H1 (cell line): ENCODE measurements at regions not wholly inside any gene's neighbourhood (a gene's known extent, or its start where the extent isn't known, plus 50 kb on each side); places are given as distances from the start of the nearest gene placed in this dataset.

Source experiments
- CTCF ChIA-PET: fragments of 300-600 bp; sonication (Branson Sonifier 250); formaldehyde crosslinking; loops from one replicate; lab custom pipeline; 2021; ENCODE audit not compliant: partially characterized antibody; lab: Charles Lee
- POLR2A ChIA-PET: fragments of 300-600 bp; sonication (Branson Sonifier 250); formaldehyde crosslinking; loops from one replicate; lab custom pipeline; 2021; ENCODE audit warnings: inconsistent platforms; ENCODE audit not compliant: partially characterized antibody; lab: Charles Lee
- DNase-seq, 2 experiments: peaks; one replicate each; pipeline versions ENCODE4 v3.0.0 to v3.0.0-alpha.2; 2010 to 2022; ENCODE audit warnings: low spot score in 2 of 2, low read depth in 1 of 2, mixed read lengths in 1 of 2
- FAIRE-seq: peaks from 2 replicates; lab custom pipeline; 2011; peaks lifted over from hg19 to GRCh38; lab: Jason Lieb, UNC
- H2AFZ ChIP-seq: 2 replicates; pipeline ENCODE4 v1.8.1; 2012; ENCODE audit warnings: low read length, inconsistent platforms
- H2AK5ac ChIP-seq: 2 replicates; pipeline ENCODE4 v1.6.1; 2013; ENCODE audit warnings: low read depth, low read length
- H2BK120ac ChIP-seq: replicated peaks from 2 replicates; pipeline ENCODE3; 2013; ENCODE audit warnings: low read depth, low read length, inconsistent platforms
- H2BK12ac ChIP-seq: 2 replicates; pipeline ENCODE4 v1.6.1; 2013; ENCODE audit warnings: low read depth, low read length
- H2BK15ac ChIP-seq: 2 replicates; pipeline ENCODE4 v1.6.1; 2013; ENCODE audit warnings: low read length
- H2BK20ac ChIP-seq: 2 replicates; pipeline ENCODE4 v1.6.1; 2013; ENCODE audit warnings: low read length
- H2BK5ac ChIP-seq: 2 replicates; pipeline ENCODE4 v1.6.1; 2013; ENCODE audit warnings: low read depth, low read length
- H3K14ac ChIP-seq: 2 replicates; pipeline ENCODE4 v1.6.1; 2013; ENCODE audit warnings: inconsistent platforms; ENCODE audit not compliant: insufficient read length
- H3K18ac ChIP-seq: 2 replicates; pipeline ENCODE4 v1.6.1; 2013; ENCODE audit warnings: low read length; ENCODE audit errors: extremely low read depth
- H3K23ac ChIP-seq: 2 replicates; pipeline ENCODE4 v1.6.1; 2013; ENCODE audit warnings: inconsistent platforms; ENCODE audit not compliant: insufficient read length
- H3K23me2 ChIP-seq: 2 replicates; pipeline ENCODE4 v1.6.1; 2013; ENCODE audit warnings: low read depth, low read length
- H3K27ac ChIP-seq: 2 replicates; pipeline ENCODE4 v1.6.1; 2011; ENCODE audit warnings: low read depth, low read length, inconsistent platforms
- H3K27me3 ChIP-seq, 4 experiments: replicated peaks in 1 of 4; 1 replicate in 1 of 4; 2 replicates in 3 of 4; pipeline versions ENCODE4 v1.6.1 to v1.8.1; 2011 to 2013; ENCODE audit warnings: low read length in 3 of 4, mild to moderate bottlenecking in 3 of 4, inconsistent platforms in 2 of 4, mixed read lengths in 2 of 4, moderate library complexity in 1 of 4; ENCODE audit not compliant: control insufficient read depth in 3 of 4, insufficient read depth in 3 of 4; ENCODE audit errors: extremely low read depth in 1 of 4
- H3K36me3 ChIP-seq, 4 experiments: 2 replicates each; pipeline versions ENCODE4 v1.6.1 to v1.8.1; 2011 to 2013; ENCODE audit warnings: mild to moderate bottlenecking in 4 of 4, low read length in 3 of 4, moderate library complexity in 2 of 4, control low read depth in 1 of 4, inconsistent platforms in 1 of 4; ENCODE audit not compliant: insufficient read depth in 4 of 4, control insufficient read depth in 2 of 4
- H3K4ac ChIP-seq: replicated peaks from 2 replicates; pipeline ENCODE3; 2013; ENCODE audit warnings: low read length, low read depth, mixed read lengths, inconsistent platforms; ENCODE audit not compliant: insufficient read length
- H3K4me1 ChIP-seq, 4 experiments: replicated peaks in 1 of 4; 1 replicate in 1 of 4; 2 replicates in 3 of 4; pipeline versions ENCODE4 v1.6.1 to v1.8.1; 2011 to 2013; ENCODE audit warnings: low read length in 3 of 4, inconsistent platforms in 2 of 4, mixed read lengths in 1 of 4; ENCODE audit not compliant: insufficient read depth in 4 of 4, control insufficient read depth in 3 of 4
- H3K4me2 ChIP-seq, 2 experiments: 2 replicates each; pipeline versions ENCODE4 v1.6.1 to v1.8.1; 2011 to 2013; ENCODE audit warnings: low read depth in 2 of 2, low read length in 2 of 2, control low read depth in 1 of 2, inconsistent platforms in 1 of 2, mild to moderate bottlenecking in 1 of 2; ENCODE audit not compliant: insufficient read depth in 1 of 2
- H3K4me3 ChIP-seq, 4 experiments: fragments of 200-600, 300-600 bp in 1 of 4; sonication (generic), shearing (Covaris generic), sonication (Bioruptor Twin) in 1 of 4; 2 replicates each; pipeline versions ENCODE4 v1.5.1 to v1.8.1; 2011 to 2016; ENCODE audit warnings: low read length in 4 of 4, low read depth in 3 of 4, control low read depth in 2 of 4, inconsistent platforms in 2 of 4, mild to moderate bottlenecking in 2 of 4, mixed read lengths in 1 of 4, moderate library complexity in 1 of 4; ENCODE audit not compliant: insufficient read depth in 2 of 4; ENCODE audit errors: extremely low read depth in 1 of 4
- H3K56ac ChIP-seq: replicated peaks from 2 replicates; pipeline ENCODE3; 2013; ENCODE audit warnings: low read depth, mild to moderate bottlenecking, mixed read lengths, low read length, inconsistent platforms; ENCODE audit not compliant: insufficient read length
- H3K79me1 ChIP-seq: 2 replicates; pipeline ENCODE4 v1.6.1; 2013; ENCODE audit warnings: low read depth, low read length, control low read depth
- H3K79me2 ChIP-seq, 2 experiments: 2 replicates each; pipeline versions ENCODE4 v1.6.1 to v1.8.1; 2012 to 2013; ENCODE audit warnings: low read length in 2 of 2, mild to moderate bottlenecking in 2 of 2, inconsistent platforms in 1 of 2; ENCODE audit not compliant: insufficient read depth in 2 of 2, control insufficient read depth in 1 of 2
- H3K9ac ChIP-seq, 4 experiments: replicated peaks in 1 of 4; 1 replicate in 1 of 4; 2 replicates in 3 of 4; pipeline versions ENCODE4 v1.6.1 to v1.8.1; 2011 to 2013; ENCODE audit warnings: low read depth in 3 of 4, low read length in 3 of 4, control low read depth in 2 of 4, mild to moderate bottlenecking in 2 of 4, moderate library complexity in 2 of 4, inconsistent platforms in 1 of 4; ENCODE audit errors: extremely low read depth in 1 of 4
- H3K9me3 ChIP-seq, 2 experiments: 2 replicates each; pipeline versions ENCODE4 v1.6.1 to v1.8.1; 2012 to 2013; ENCODE audit warnings: mild to moderate bottlenecking in 2 of 2, moderate library complexity in 2 of 2, control low read depth in 1 of 2, inconsistent platforms in 1 of 2, low read depth in 1 of 2, low read length in 1 of 2, mixed read lengths in 1 of 2; ENCODE audit not compliant: insufficient read depth in 2 of 2
- H4K20me1 ChIP-seq, 2 experiments: replicated peaks in 1 of 2; 2 replicates each; pipeline versions ENCODE3 to v1.8.1; 2011 to 2013; ENCODE audit warnings: inconsistent platforms in 2 of 2, low read length in 2 of 2, mild to moderate bottlenecking in 1 of 2; ENCODE audit not compliant: insufficient read depth in 2 of 2, control insufficient read depth in 1 of 2
- H4K5ac ChIP-seq: 2 replicates; pipeline ENCODE4 v1.6.1; 2013; ENCODE audit warnings: low read length, low read depth, mixed read lengths, inconsistent platforms; ENCODE audit not compliant: insufficient read length
- H4K8ac ChIP-seq: 2 replicates; pipeline ENCODE4 v1.8.0; 2013; ENCODE audit warnings: mild to moderate bottlenecking, moderate library complexity, low read length, inconsistent platforms; ENCODE audit not compliant: insufficient read depth; ENCODE audit errors: extremely low read depth
- H4K91ac ChIP-seq: replicated peaks from 2 replicates; pipeline ENCODE3; 2013; ENCODE audit warnings: low read length, mixed read lengths, inconsistent platforms; ENCODE audit not compliant: insufficient read length
- BACH1 ChIP-seq: IDR thresholded peaks from 2 replicates; pipeline ENCODE4 v1.6.1; 2012; ENCODE audit warnings: low read length, improper control_type of control experiment
- CTBP2 ChIP-seq: IDR thresholded peaks from 2 replicates; pipeline ENCODE4 v1.7.0; 2011; ENCODE audit warnings: borderline replicate concordance, mild to moderate bottlenecking, moderate library complexity, mixed read lengths, low read length; ENCODE audit not compliant: insufficient read depth, insufficient read length
- whole genome bisulfite sequencing, 2 experiments: shearing (Covaris generic) in 1 of 2; methylation state at CpG; one replicate each; pipeline versions ENCODE4 v1.1.6 to v1.1.7; 2013 to 2015; ENCODE audit warnings: low lambda C conversion rate in 2 of 2, mixed read lengths in 2 of 2, inconsistent platforms in 1 of 2, low coverage in 1 of 2, missing lambda C conversion rate in 1 of 2; ENCODE audit not compliant: insufficient replicate concordance in 2 of 2, insufficient coverage in 1 of 2, insufficient read length in 1 of 2; ENCODE audit errors: extremely low coverage in 1 of 2, missing lambda C conversion rate in 1 of 2; 5-methylcytosine and 5-hydroxymethylcytosine counted together

DNA sequence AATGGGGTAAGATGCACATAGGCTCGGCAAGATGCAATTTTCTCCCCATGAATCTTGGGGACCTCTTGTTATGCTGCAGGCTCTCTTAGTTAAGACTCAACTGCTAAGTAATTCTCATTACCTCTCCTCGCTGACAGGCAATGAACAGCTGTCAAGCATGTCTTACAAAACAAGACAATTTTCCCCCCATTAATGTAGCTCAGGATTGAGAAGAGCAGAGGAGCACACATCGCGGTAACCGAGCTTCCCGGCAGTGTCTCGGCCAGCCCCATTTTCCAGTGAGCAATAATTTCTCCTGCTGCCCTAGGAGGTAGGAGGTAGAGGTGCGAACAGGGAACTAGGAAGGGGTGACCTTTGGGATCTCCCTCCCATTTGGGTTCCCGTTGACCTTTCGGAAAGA lies 272.1 kb downstream of the HAPSTR1 start:
- H3K79me2 ChIP-seq = no peaks in the 10 kb centered on the region
- no peak overlapping the region for H2BK5ac ChIP-seq
- no peak overlapping the region for H3K18ac ChIP-seq
- H2AFZ ChIP-seq = no peak overlapping the region
- H3K9me3 ChIP-seq = no peaks in the 10 kb centered on the region
- no peak overlapping the region for H2BK15ac ChIP-seq
- no peak overlapping the region for H3K14ac ChIP-seq
- H3K23me2 ChIP-seq = no peaks in the 10 kb centered on the region
- ChIA-PET CTCF (interaction anchor here (1.8 to 3.4 kb wide), 3 partner anchors 8 to 105 kb away, joined by 4 to 13 read pairs (median 8); no protein-coding TSS in a partner anchor), POLR2A (interaction anchor here (1.2 kb wide), 1 partner anchor 11 kb away, joined by 3 read pairs; no protein-coding TSS in a partner anchor)
- TF ChIP-seq BACH1 = no peak
- TF ChIP-seq CTBP2 = no peak
- H3K4me3 ChIP-seq = no peak overlapping the region
- no peak overlapping the region for H2AK5ac ChIP-seq
- H3K23ac ChIP-seq = no peak overlapping the region
- no peak overlapping the region for H2BK20ac ChIP-seq
- H3K36me3 ChIP-seq = no peaks in the 10 kb centered on the region
- 90% methylated on average over 10 of the region's 10 CpGs; no CpG with 5 or more reads in 1 of the 2 experiments for WGBS, 2 experiments
- no peak overlapping the region for H2BK120ac ChIP-seq
- no peaks in the 10 kb centered on the region for H4K20me1 ChIP-seq
- H4K8ac ChIP-seq = no peak overlapping the region
- FAIRE-seq = no peak
- H4K91ac ChIP-seq = no peak overlapping the region
- no peak overlapping the region for H3K4ac ChIP-seq
- no peak overlapping the region for H3K27ac ChIP-seq
- no peak overlapping the region for H3K4me2 ChIP-seq
- no peak overlapping the region for H3K9ac ChIP-seq
- H4K5ac ChIP-seq = no peak overlapping the region
- H3K27me3 ChIP-seq = no peaks in the 10 kb centered on the region; a peak in 1 of 7 replicates
- no peak overlapping the region for H2BK12ac ChIP-seq
- no peaks in the 10 kb centered on the region for H3K79me1 ChIP-seq
- H3K56ac ChIP-seq = no peak overlapping the region
- no peaks in the 10 kb centered on the region for H3K4me1 ChIP-seq
- DNase-seq = peak in 1 of 2 experiments; percentile 20
